Caco-2 (cell line): ENCODE measurements at regions not wholly inside any gene's neighbourhood (a gene's known extent, or its start where the extent isn't known, plus 50 kb on each side); places are given as distances from the start of the nearest gene placed in this dataset.

Experiments
- BruUV-seq: library from RNA; stranded (reverse); fragments of 400-500 nt; replicated peaks from 2 replicates; lab custom pipeline; 2021; lab: Mats Ljungman, UMichigan
- CTCF ChIA-PET: fragments of 300-600 bp; sonication (Branson Sonifier 250); formaldehyde crosslinking; loops from one replicate; lab custom pipeline; 2022; ENCODE audit warnings: antibody characterized with exemption; lab: Charles Lee
- POLR2A ChIA-PET: fragments of 300-600 bp; sonication (Branson Sonifier 250); formaldehyde crosslinking; loops from one replicate; lab custom pipeline; 2022; ENCODE audit warnings: antibody characterized with exemption; lab: Charles Lee
- DNase-seq, 2 experiments: peaks; one replicate each; pipeline versions ENCODE4 v3.0.0 to v3.0.0-alpha.2; 2020 to 2022
- H3K27me3 ChIP-seq: replicated peaks from 2 replicates; pipeline ENCODE4 v1.6.0; 2011; ENCODE audit warnings: low read length; ENCODE audit not compliant: control insufficient read depth, insufficient read depth
- H3K36me3 ChIP-seq: 2 replicates; pipeline ENCODE4 v1.5.1; 2011; ENCODE audit warnings: low read length; ENCODE audit not compliant: control insufficient read depth, insufficient read depth
- H3K4me1 ChIP-seq: fragments of 250-450 bp; sonication (Bioruptor Pico); 2 replicates; pipeline ENCODE4 v1.5.1; 2020; ENCODE audit warnings: mild to moderate bottlenecking
- H3K4me3 ChIP-seq: 2 replicates; pipeline ENCODE4 v1.5.1; 2011; ENCODE audit warnings: low read depth, mild to moderate bottlenecking, control low read depth, low read length
- H3K9me3 ChIP-seq: fragments of 250-450 bp; sonication (Bioruptor Pico); 2 replicates; pipeline ENCODE4 v1.5.1; 2020; ENCODE audit warnings: mild to moderate bottlenecking, moderate library complexity
- H3K27ac Mint-ChIP-seq: one replicate; pipeline ENCODE4 v1.8.0; 2022; ENCODE audit warnings: mixed read lengths; ENCODE audit not compliant: unreplicated experiment
- H3K27me3 Mint-ChIP-seq: one replicate; pipeline ENCODE4 v1.8.0; 2022; ENCODE audit warnings: mixed read lengths; ENCODE audit not compliant: insufficient read depth, unreplicated experiment
- H3K36me3 Mint-ChIP-seq: one replicate; pipeline ENCODE4 v1.8.0; 2022; ENCODE audit warnings: mild to moderate bottlenecking, mixed read lengths; ENCODE audit not compliant: insufficient read depth, unreplicated experiment
- H3K4me1 Mint-ChIP-seq: one replicate; pipeline ENCODE4 v1.8.0; 2022; ENCODE audit warnings: low read depth, mixed read lengths; ENCODE audit not compliant: unreplicated experiment
- H3K4me3 Mint-ChIP-seq: one replicate; pipeline ENCODE4 v1.8.0; 2022; ENCODE audit warnings: mild to moderate bottlenecking, moderate library complexity, mixed read lengths; ENCODE audit not compliant: unreplicated experiment
- H3K9me3 Mint-ChIP-seq: one replicate; pipeline ENCODE4 v1.8.0; 2022; ENCODE audit warnings: mixed read lengths; ENCODE audit not compliant: unreplicated experiment
- CTCF ChIP-seq, 2 experiments: fragments of 200-600 bp in 1 of 2; IDR thresholded peaks; 1 replicate in 1 of 2; 2 replicates in 1 of 2; pipeline versions ENCODE4 v1.5.1 to v1.8.0; 2011 to 2022; ENCODE audit warnings: antibody characterized with exemption in 1 of 2, control low read depth in 1 of 2, inconsistent platforms in 1 of 2, low read depth in 1 of 2, low read length in 1 of 2, mild to moderate bottlenecking in 1 of 2, moderate library complexity in 1 of 2; ENCODE audit not compliant: insufficient read depth in 1 of 2, severe bottlenecking in 1 of 2, unreplicated experiment in 1 of 2
- intact Hi-C: fragments of 100-400 bp; cut with micrococcal nuclease; formaldehyde crosslinking; loops from one replicate; pipeline ENCODE4 v1.10.0; 2022; ENCODE audit not compliant: unreplicated experiment

GRCh38 chr6:105557291-105557690, 154.4 kb upstream of the PREP start:
- H3K27me3 ChIP-seq = no peaks in the 10 kb centered on the region
- H3K4me1 ChIP-seq = peaks cover 9% of the 10 kb centered on the region; the same call in 1 of the 2 replicates
- H3K9me3 ChIP-seq = no peaks in the 10 kb centered on the region
- Mint-ChIP-seq H3K4me3 (no peak overlapping the region), H3K4me1 (peaks cover 11% of the 10 kb centered on the region), H3K9me3 (peaks cover 2% of the 10 kb centered on the region), H3K36me3 (no peaks in the 10 kb centered on the region), H3K27me3 (no peaks in the 10 kb centered on the region), H3K27ac (no peak overlapping the region)
- TF ChIP-seq CTCF (IDR thresholded peaks at IDR 0.05; ENCODE audit: insufficient read depth in 1 of 2, low read depth in 1 of 2, low read length in 1 of 2, severe bottlenecking in 1 of 2, unreplicated experiment in 1 of 2) = no peak
- POLR2A ChIA-PET = no interaction called here
- no peak for DNase-seq
- intact Hi-C loops = no loop called here
- no peak overlapping the region for H3K4me3 ChIP-seq
- no peaks in the 10 kb centered on the region for H3K36me3 ChIP-seq
- BruUV-seq = no TSS peak
- CTCF ChIA-PET = no interaction called here

GRCh38 chr6:105553171-105553570, 150.3 kb upstream of the PREP start:
- Histone ChIP-seq H3K4me1 (peaks cover 9% of the 10 kb centered on the region; the same call in 1 of the 2 replicates), H3K9me3 (no peaks in the 10 kb centered on the region), H3K36me3 (no peaks in the 10 kb centered on the region), H3K4me3 (no peak overlapping the region), H3K27me3 (no peaks in the 10 kb centered on the region)
- peaks cover 5% of the 10 kb centered on the region for H3K36me3 Mint-ChIP-seq
- no peak for TF ChIP-seq CTCF (IDR thresholded peaks at IDR 0.05; ENCODE audit: insufficient read depth in 1 of 2, low read depth in 1 of 2, low read length in 1 of 2, severe bottlenecking in 1 of 2, unreplicated experiment in 1 of 2)
- H3K9me3 Mint-ChIP-seq = no peaks in the 10 kb centered on the region
- H3K27me3 Mint-ChIP-seq = no peaks in the 10 kb centered on the region
- no peak overlapping the region for H3K4me3 Mint-ChIP-seq
- DNase-seq = no peak
- ChIA-PET CTCF (no interaction called here), POLR2A (interaction anchor here (0.7 kb wide), 1 partner anchor 12 kb away, joined by 3 read pairs; no protein-coding TSS in a partner anchor)
- intact Hi-C loops = no loop called here
- H3K4me1 Mint-ChIP-seq = peaks cover 11% of the 10 kb centered on the region
- no TSS peak for BruUV-seq
- no peak overlapping the region for H3K27ac Mint-ChIP-seq

- Mint-ChIP-seq H3K27me3 (no peaks in the 10 kb centered on the region), H3K27ac (no peak overlapping the region), H3K9me3 (no peaks in the 10 kb centered on the region), H3K4me3 (no peak overlapping the region), H3K4me1 (peaks cover 11% of the 10 kb centered on the region), H3K36me3 (peaks cover 5% of the 10 kb centered on the region)
- Histone ChIP-seq H3K9me3 (no peaks in the 10 kb centered on the region), H3K4me3 (no peak overlapping the region), H3K4me1 (peaks cover 9% of the 10 kb centered on the region; the same call in 1 of the 2 replicates), H3K27me3 (no peaks in the 10 kb centered on the region), H3K36me3 (no peaks in the 10 kb centered on the region)
- TF ChIP-seq CTCF (IDR thresholded peaks at IDR 0.05; ENCODE audit: insufficient read depth in 1 of 2, low read depth in 1 of 2, low read length in 1 of 2, severe bottlenecking in 1 of 2, unreplicated experiment in 1 of 2) = no peak
- CTCF ChIA-PET = interaction anchor here (0.5 kb wide), 1 partner anchor 784 kb away, joined by 3 read pairs; no protein-coding TSS in a partner anchor
- intact Hi-C loops = no loop called here
- DNase-seq = no peak
- POLR2A ChIA-PET = interaction anchor here (0.6 kb wide), 1 partner anchor 13 kb away, joined by 3 read pairs; no protein-coding TSS in a partner anchor
- no TSS peak for BruUV-seq
Measured at GRCh38 chr6:105550955-105551620, 148.2 kb upstream of the PREP start.
